Stomach (tissue), 8 donors: ENCODE measurements at regions not wholly inside any gene's neighbourhood (a gene's known extent, or its start where the extent isn't known, plus 50 kb on each side); places are given as distances from the start of the nearest gene placed in this dataset.

Source experiments
- DNase-seq, 2 donors: peaks; one replicate each; pipeline versions ENCODE4 v3.0.0 to v3.0.0-alpha.2; 2013 to 2019
- H3K27ac ChIP-seq, 5 donors: fragments of 200-600 bp in 4 of 5; sonication (generic) in 4 of 5; one replicate each; pipeline ENCODE4 v1.5.1; 2013 to 2019; ENCODE audit warnings: mild to moderate bottlenecking in 1 of 5, moderate library complexity in 1 of 5
- H3K27me3 ChIP-seq, 3 donors: fragments of 200-600 bp; sonication (generic); one replicate each; pipeline ENCODE4 v1.5.1; 2017 to 2019; ENCODE audit warnings: mixed run types in 1 of 3
- H3K36me3 ChIP-seq, 4 donors: fragments of 200-600 bp; sonication (generic); 1 replicate in 3 of 4; 2 replicates in 1 of 4; pipeline ENCODE4 v1.5.1; 2016 to 2019
- H3K4me1 ChIP-seq, 4 donors: fragments of 200-600 bp; sonication (generic); one replicate each; pipeline ENCODE4 v1.5.1; 2016 to 2019
- H3K4me3 ChIP-seq, 4 donors: fragments of 200-600 bp; sonication (generic) in 3 of 4; one replicate each; pipeline ENCODE4 v1.5.1; 2016 to 2019; ENCODE audit warnings: mild to moderate bottlenecking in 1 of 4
- H3K9me3 ChIP-seq, 4 donors: fragments of 200-600 bp; sonication (generic); one replicate each; pipeline ENCODE4 v1.5.1; 2016 to 2019
- EP300 ChIP-seq: sonication (generic); formaldehyde crosslinking; IDR thresholded peaks from one replicate; pipeline ENCODE4 v1.6.1; 2017; ENCODE audit warnings: antibody characterized with exemption
- POLR2A ChIP-seq, 4 donors: fragments of 450-650 bp; IDR thresholded peaks; one replicate each; pipeline ENCODE4 v1.6.1; 2016; ENCODE audit warnings: antibody characterized with exemption in 4 of 4, control low read depth in 2 of 4, mild to moderate bottlenecking in 1 of 4, moderate library complexity in 1 of 4
- POLR2AphosphoS5 ChIP-seq, 3 donors: sonication (generic); formaldehyde crosslinking; IDR thresholded peaks; one replicate each; pipeline ENCODE4 v1.6.1; 2016; ENCODE audit warnings: antibody characterized with exemption in 3 of 3
- WGBS, 5 donors: extraction: QIAGEN DNeasy Blood & Tissue Kit in 3 of 5; methylation state at CpG; one replicate each; pipeline versions ENCODE4 v1.1.5 to v1.1.7; 2013 to 2018; 5-methylcytosine and 5-hydroxymethylcytosine counted together
- intact Hi-C: fragments of 100-400 bp; cut with DNase I; formaldehyde crosslinking; loops from one replicate; pipeline ENCODE4 v1.15.1; 2023; ENCODE audit warnings: low total_unique reads
- TF ChIP-seq, protein P1 (sequence below), 7 experiments: fragments of 450-650 bp in 4 of 7; fragments of 200-600 bp in 3 of 7; sonication (generic) in 3 of 7; IDR thresholded peaks; one replicate each; pipeline ENCODE4 v1.5.1; 2016 to 2019; ENCODE audit warnings: antibody characterized with exemption in 7 of 7, control low read depth in 2 of 7, mild to moderate bottlenecking in 1 of 7
- donor health status: healthy with polysubstance abuse.
- donor health status: Bipolar disorder and iron deficiency.
- donor health status: healthy.

DNA sequence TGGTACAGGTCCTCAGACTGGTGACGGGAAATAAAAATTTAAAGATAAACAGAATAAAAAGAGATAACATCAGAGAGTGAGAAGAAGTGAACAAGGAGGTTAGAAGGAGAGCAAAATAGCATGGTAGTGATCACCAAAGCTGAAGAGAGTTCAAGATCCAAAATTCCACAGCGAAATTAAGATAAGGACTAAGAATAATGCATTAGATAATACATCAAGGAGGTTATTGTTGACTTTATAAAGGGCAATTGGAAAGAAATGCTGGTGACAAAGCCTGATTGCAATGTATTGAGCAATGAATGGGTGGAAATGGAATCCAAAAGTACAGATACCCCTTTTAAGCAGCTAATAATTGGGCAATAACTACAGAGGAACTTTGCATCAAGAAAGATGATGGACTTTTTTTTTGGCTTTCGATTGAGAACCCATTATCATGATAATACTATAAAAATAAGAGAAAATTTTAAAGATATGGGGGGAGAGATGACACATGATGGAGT is 101.6 kb upstream of the MAP9 start:
- H3K27me3 ChIP-seq: no peaks in the 10 kb centered on the region
- WGBS, 5 donors: 61 to 74% (median 67%) methylated on average over 3 of the region's 3 CpGs
- no peak overlapping the region for H3K4me3 ChIP-seq
- no peak for TF ChIP-seq POLR2AphosphoS5 (IDR thresholded peaks at IDR 0.05)
- TF ChIP-seq POLR2A (IDR thresholded peaks at IDR 0.05): no peak
- TF ChIP-seq, protein P1, sequence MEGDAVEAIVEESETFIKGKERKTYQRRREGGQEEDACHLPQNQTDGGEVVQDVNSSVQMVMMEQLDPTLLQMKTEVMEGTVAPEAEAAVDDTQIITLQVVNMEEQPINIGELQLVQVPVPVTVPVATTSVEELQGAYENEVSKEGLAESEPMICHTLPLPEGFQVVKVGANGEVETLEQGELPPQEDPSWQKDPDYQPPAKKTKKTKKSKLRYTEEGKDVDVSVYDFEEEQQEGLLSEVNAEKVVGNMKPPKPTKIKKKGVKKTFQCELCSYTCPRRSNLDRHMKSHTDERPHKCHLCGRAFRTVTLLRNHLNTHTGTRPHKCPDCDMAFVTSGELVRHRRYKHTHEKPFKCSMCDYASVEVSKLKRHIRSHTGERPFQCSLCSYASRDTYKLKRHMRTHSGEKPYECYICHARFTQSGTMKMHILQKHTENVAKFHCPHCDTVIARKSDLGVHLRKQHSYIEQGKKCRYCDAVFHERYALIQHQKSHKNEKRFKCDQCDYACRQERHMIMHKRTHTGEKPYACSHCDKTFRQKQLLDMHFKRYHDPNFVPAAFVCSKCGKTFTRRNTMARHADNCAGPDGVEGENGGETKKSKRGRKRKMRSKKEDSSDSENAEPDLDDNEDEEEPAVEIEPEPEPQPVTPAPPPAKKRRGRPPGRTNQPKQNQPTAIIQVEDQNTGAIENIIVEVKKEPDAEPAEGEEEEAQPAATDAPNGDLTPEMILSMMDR (IDR thresholded peaks at IDR 0.05): no peak
- no peak for TF ChIP-seq EP300
- intact Hi-C loops: no loop called here
- DNase-seq: no peak
- H3K36me3 ChIP-seq: no peaks in the 10 kb centered on the region
- no peaks in the 10 kb centered on the region for H3K4me1 ChIP-seq
- no peak overlapping the region for H3K27ac ChIP-seq
- no peaks in the 10 kb centered on the region for H3K9me3 ChIP-seq

DNA sequence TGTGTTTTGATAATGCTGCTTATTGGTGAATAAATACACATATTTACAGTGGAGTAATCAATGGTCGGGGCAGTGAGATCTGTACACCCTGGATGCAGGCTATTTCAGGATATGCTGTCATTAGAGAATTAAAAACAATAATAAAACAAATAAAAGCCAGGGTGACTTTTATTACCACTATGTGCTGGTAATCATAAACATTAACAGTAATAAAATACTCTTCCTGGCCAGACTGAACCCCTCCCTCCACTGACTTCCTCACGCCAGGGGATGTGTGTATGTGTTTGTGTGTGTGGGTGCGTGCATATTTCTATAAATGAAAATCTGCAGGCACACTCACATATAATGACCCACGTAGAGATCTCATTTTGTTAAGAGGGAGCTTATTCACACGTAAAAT is 98.0 kb upstream of the MAP9 start:
- TF ChIP-seq POLR2A (IDR thresholded peaks at IDR 0.05): no peak
- TF ChIP-seq, protein P1 (IDR thresholded peaks at IDR 0.05): no peak
- TF ChIP-seq POLR2AphosphoS5 (IDR thresholded peaks at IDR 0.05): no peak
- no peaks in the 10 kb centered on the region for H3K4me1 ChIP-seq
- no peaks in the 10 kb centered on the region for H3K9me3 ChIP-seq
- intact Hi-C loops: no loop called here
- H3K27ac ChIP-seq: no peak overlapping the region
- no peaks in the 10 kb centered on the region for H3K27me3 ChIP-seq
- no peak for DNase-seq
- WGBS, 5 donors: 74 to 81% (median 76%) methylated on average over 5 of the region's 5 CpGs
- H3K36me3 ChIP-seq: no peaks in the 10 kb centered on the region
- H3K4me3 ChIP-seq: no peak overlapping the region

DNA sequence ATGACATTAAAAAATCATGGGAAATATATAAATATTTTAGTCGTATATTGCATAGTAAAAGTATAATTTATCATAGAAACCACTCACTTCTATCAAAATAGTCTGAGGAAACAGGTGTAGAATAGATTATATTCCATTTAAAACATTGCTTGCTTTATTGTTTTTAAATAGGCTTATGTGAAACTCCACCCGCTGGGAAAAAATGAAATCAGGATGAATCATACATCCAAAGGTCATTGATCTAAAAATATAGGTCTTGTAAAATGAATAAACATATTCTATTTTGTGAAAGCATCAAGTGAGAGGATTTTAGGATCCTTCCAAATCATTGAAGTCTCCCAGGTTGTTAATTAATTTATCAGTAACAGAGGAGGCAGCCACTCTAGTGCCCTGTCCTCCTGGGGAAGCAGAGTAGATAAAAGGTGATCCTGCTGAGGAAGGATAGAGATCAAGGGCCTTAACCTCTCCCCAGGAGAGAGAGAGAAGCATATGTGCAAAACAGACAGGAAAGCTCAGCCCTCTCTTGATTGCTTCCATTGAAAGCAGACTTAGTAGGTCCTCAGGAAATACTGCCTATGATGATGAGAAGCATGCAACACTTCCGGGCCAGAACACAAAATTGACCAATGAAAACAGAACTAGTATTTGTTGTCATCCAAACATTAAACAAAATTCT is 96.8 kb upstream of the MAP9 start:
- Histone ChIP-seq H3K9me3 (no peaks in the 10 kb centered on the region), H3K36me3 (no peaks in the 10 kb centered on the region), H3K4me1 (no peaks in the 10 kb centered on the region), H3K27me3 (no peaks in the 10 kb centered on the region), H3K4me3 (no peak overlapping the region), H3K27ac (no peak overlapping the region)
- TF ChIP-seq, protein P1 (IDR thresholded peaks at IDR 0.05): no peak
- TF ChIP-seq EP300 (no peak), POLR2A (IDR thresholded peaks at IDR 0.05) (no peak), POLR2AphosphoS5 (IDR thresholded peaks at IDR 0.05) (no peak)
- intact Hi-C loops: no loop called here
- WGBS, 5 donors: 46 to 63% (median 52%) methylated on average over 3 of the region's 3 CpGs
- DNase-seq: no peak

DNA sequence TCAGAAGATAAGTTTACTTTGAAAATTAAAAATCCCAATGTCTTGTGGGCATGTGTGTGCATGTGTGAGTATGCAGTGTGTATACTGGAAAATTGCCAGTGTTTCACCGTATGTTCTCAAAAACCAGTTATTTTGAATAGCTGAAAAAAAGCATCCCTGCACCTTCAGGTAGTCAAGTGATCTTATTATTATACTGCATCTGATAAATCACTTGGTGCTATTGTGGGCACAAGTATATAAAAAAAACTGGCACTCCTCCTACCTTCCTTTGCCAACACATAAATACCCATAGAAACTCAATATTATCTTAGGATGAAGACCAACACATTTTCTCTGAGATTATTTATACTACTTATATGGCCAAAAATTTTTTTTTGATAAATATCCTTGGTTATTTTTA is 91.5 kb upstream of the MAP9 start:
- Histone ChIP-seq H3K4me3 (no peak overlapping the region), H3K9me3 (no peaks in the 10 kb centered on the region), H3K36me3 (no peaks in the 10 kb centered on the region), H3K4me1 (no peaks in the 10 kb centered on the region), H3K27me3 (no peaks in the 10 kb centered on the region), H3K27ac (no peak overlapping the region)
- no peak for DNase-seq
- 57 to 76% (median 63%) methylated on average over 1 of the region's 1 CpG for WGBS, 5 donors
- intact Hi-C loops: no loop called here
- TF ChIP-seq EP300 (no peak), POLR2AphosphoS5 (IDR thresholded peaks at IDR 0.05) (no peak), POLR2A (IDR thresholded peaks at IDR 0.05) (no peak)
- TF ChIP-seq, protein P1 (IDR thresholded peaks at IDR 0.05): no peak
